ENCODE measurements at regions not wholly inside any gene's neighbourhood (a gene's known extent, or its start where the extent isn't known, plus 50 kb on each side); places are given as distances from the start of the nearest gene placed in this dataset.

GRCh38 chr9:28821240-28821639 lies 1248.0 kb upstream of the C9orf72 start:
- peaks cover 2% of the 10 kb centered on the region for H3K9me3 Mint-ChIP-seq (ENCODE audit: low read depth)
- no peak overlapping the region for H3K27ac Mint-ChIP-seq

DNA sequence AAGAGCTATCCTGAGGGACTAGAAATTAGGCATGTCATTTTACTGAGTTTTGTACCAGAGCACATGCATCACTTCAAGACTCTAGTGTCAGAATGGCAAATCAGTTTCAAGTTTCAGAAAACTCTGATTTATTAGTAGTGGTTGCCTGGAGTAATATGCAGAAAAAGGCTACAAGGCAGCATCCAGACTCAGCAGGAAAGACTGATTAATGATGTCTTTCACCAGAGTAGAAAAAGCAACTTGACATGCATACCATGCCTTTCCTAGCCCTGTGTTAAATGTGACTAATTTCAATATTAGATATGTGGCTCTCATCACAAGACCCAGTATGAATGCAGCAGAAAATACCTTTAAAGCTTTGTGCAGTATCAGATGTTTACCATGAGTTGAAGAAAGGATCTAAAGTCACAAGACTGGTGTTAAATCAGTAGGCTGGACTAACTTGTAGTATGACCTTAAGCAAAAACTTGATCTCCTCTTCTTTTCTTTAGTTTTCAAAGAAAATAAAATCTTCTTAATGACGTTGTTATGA lies 1251.2 kb upstream of the C9orf72 start:
- no peak for ATAC-seq
- H3K9me3 Mint-ChIP-seq (ENCODE audit: low read depth), result no peaks in the 10 kb centered on the region
- no peak overlapping the region for H3K4me3 Mint-ChIP-seq
- no peaks in the 10 kb centered on the region for H3K27me3 Mint-ChIP-seq
- H3K4me1 Mint-ChIP-seq, result no peaks in the 10 kb centered on the region
- H3K27ac Mint-ChIP-seq, result no peak overlapping the region
- DNase-seq, result no peak
- CTCF ChIA-PET, result no interaction called here
- H3K36me3 Mint-ChIP-seq, result no peaks in the 10 kb centered on the region

More at GRCh38 chr9:28821240-28821639, 1248.0 kb upstream of the C9orf72 start:
- ATAC-seq (no peak), DNase-seq (no peak)
- H3K4me3 Mint-ChIP-seq, result no peak overlapping the region
- H3K36me3 Mint-ChIP-seq, result no peaks in the 10 kb centered on the region
- CTCF ChIA-PET, result no interaction called here
- H3K27me3 Mint-ChIP-seq, result no peaks in the 10 kb centered on the region
- no peaks in the 10 kb centered on the region for H3K4me1 Mint-ChIP-seq

DNA sequence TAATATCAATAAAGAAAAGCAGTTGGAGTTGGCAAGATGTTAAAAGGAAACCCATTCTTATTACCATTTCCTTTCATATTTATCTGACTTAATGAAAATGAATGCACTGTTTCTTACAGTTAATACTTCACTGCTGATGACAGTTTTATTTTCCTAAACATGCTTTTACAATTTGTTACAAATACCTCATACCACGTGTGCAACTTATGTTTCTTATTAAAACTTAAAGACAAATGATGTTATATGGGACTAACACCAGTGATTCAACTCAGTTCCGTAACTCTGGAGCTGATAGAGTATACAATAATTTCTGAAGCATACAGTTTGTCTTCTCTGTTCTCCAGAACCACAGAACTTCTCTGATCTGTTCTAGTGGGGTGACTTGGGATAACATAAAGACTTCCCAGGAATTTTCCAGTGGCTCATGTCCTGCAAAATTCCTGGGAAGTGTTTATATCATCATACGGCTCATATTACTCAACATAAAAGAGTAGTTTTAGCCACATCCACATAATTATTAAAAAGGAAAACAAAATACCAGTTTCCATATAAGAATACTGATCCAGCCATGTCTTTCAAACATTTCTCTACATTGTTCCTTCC lies 1259.0 kb upstream of the C9orf72 start:
- H3K27ac Mint-ChIP-seq, result no peak overlapping the region
- H3K4me3 Mint-ChIP-seq, result no peak overlapping the region

GRCh38 chr9:28834156-28834555 lies 1260.9 kb upstream of the C9orf72 start:
- no peak overlapping the region for H3K27ac Mint-ChIP-seq
- no peaks in the 10 kb centered on the region for H3K4me1 Mint-ChIP-seq
- H3K4me3 Mint-ChIP-seq, result no peak overlapping the region
- no peak for DNase-seq
- peaks cover 6% of the 10 kb centered on the region for H3K9me3 Mint-ChIP-seq (ENCODE audit: low read depth)
- no peaks in the 10 kb centered on the region for H3K36me3 Mint-ChIP-seq
- CTCF ChIA-PET, result no interaction called here
- no peak for ATAC-seq
- H3K27me3 Mint-ChIP-seq, result no peaks in the 10 kb centered on the region

More for the DNA sequence above, 1259.0 kb upstream of the C9orf72 start:
- H3K9me3 Mint-ChIP-seq (ENCODE audit: low read depth), result peaks cover 4% of the 10 kb centered on the region
- no peaks in the 10 kb centered on the region for H3K36me3 Mint-ChIP-seq
- no peak for ATAC-seq
- no peaks in the 10 kb centered on the region for H3K27me3 Mint-ChIP-seq
- CTCF ChIA-PET, result no interaction called here
- DNase-seq, result no peak
- H3K4me1 Mint-ChIP-seq, result no peaks in the 10 kb centered on the region

GRCh38 chr9:28839778-28840430 lies 1266.6 kb upstream of the C9orf72 start:
- H3K27ac Mint-ChIP-seq, result no peak overlapping the region
- no peaks in the 10 kb centered on the region for H3K36me3 Mint-ChIP-seq
- H3K4me3 Mint-ChIP-seq, result no peak overlapping the region
- no peaks in the 10 kb centered on the region for H3K27me3 Mint-ChIP-seq
- no peaks in the 10 kb centered on the region for H3K4me1 Mint-ChIP-seq
- H3K9me3 Mint-ChIP-seq (ENCODE audit: low read depth), result peaks cover 10% of the 10 kb centered on the region
- ATAC-seq (no peak), DNase-seq (no peak)
- CTCF ChIA-PET, result no interaction called here

DNA sequence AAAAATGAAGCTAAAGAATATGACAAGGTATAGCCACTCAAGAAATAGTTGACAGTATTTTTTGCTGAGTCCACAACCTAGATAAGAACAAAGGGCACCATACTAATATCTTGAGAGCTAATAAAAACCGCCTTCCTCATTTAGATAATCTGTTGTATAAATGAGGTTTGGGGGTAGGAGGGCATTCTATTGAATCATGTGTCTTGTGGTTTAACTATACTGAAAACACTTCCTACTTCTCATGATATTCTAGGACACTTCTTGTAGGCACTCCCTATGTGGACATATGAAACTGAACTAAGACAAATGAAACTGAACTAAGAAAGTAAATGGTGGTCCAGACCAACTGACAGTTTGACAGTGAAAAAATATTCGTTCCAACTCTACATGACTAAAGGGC lies 1268.5 kb upstream of the C9orf72 start:
- Mint-ChIP-seq H3K27ac (no peak overlapping the region), H3K36me3 (no peaks in the 10 kb centered on the region), H3K4me3 (no peak overlapping the region), H3K27me3 (no peaks in the 10 kb centered on the region), H3K4me1 (no peaks in the 10 kb centered on the region), H3K9me3 (ENCODE audit: low read depth) (peaks cover 10% of the 10 kb centered on the region)
- CTCF ChIA-PET, result no interaction called here
- no peak for DNase-seq
- ATAC-seq, result no peak

- Mint-ChIP-seq H3K27me3 (no peaks in the 10 kb centered on the region), H3K9me3 (ENCODE audit: low read depth) (peaks cover 4% of the 10 kb centered on the region), H3K36me3 (no peaks in the 10 kb centered on the region), H3K27ac (no peak overlapping the region), H3K4me3 (no peak overlapping the region), H3K4me1 (no peaks in the 10 kb centered on the region)
- ATAC-seq (no peak), DNase-seq (no peak)
- CTCF ChIA-PET, result no interaction called here
Observed at GRCh38 chr9:28847331-28847730, 1274.0 kb upstream of the C9orf72 start.

DNA sequence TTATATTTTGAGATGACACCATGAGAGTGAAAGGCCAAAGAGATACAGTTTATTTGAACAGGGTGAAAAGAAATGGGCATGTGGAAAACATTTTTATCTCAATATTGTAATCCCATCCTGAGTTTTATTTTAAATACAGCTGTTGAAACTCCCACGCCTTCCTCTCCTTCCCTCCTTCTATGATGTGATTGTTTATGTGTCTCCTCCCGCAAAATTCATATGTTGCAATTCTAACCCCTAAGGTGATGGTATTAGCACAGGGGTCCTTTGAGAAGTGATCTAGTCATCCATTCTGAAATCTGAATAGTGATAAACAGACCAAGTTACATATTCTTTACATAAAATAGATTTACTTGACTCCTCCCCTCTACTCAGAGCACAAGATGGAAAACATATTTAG lies 1275.4 kb upstream of the C9orf72 start:
- CTCF ChIA-PET, result no interaction called here

GRCh38 chr9:28853477-28853876 lies 1280.2 kb upstream of the C9orf72 start:
- no peak overlapping the region for H3K27ac Mint-ChIP-seq
- DNase-seq (no peak), ATAC-seq (no peak)
- no peaks in the 10 kb centered on the region for H3K4me1 Mint-ChIP-seq
- no peaks in the 10 kb centered on the region for H3K36me3 Mint-ChIP-seq
- no peaks in the 10 kb centered on the region for H3K9me3 Mint-ChIP-seq (ENCODE audit: low read depth)
- H3K27me3 Mint-ChIP-seq, result no peaks in the 10 kb centered on the region
- H3K4me3 Mint-ChIP-seq, result no peak overlapping the region
- CTCF ChIA-PET, result no interaction called here

More for the DNA sequence above, 1275.4 kb upstream of the C9orf72 start:
- Mint-ChIP-seq H3K9me3 (ENCODE audit: low read depth) (no peaks in the 10 kb centered on the region), H3K27ac (no peak overlapping the region), H3K36me3 (no peaks in the 10 kb centered on the region), H3K4me1 (no peaks in the 10 kb centered on the region), H3K4me3 (no peak overlapping the region), H3K27me3 (no peaks in the 10 kb centered on the region)
- DNase-seq, result no peak
- no peak for ATAC-seq

- no peaks in the 10 kb centered on the region for H3K27me3 Mint-ChIP-seq
Observed at GRCh38 chr9:28866951-28867350, 1293.7 kb upstream of the C9orf72 start.

GRCh38 chr9:28868228-28868990 lies 1295.1 kb upstream of the C9orf72 start:
- no peaks in the 10 kb centered on the region for H3K36me3 Mint-ChIP-seq
- H3K4me3 Mint-ChIP-seq, result no peak overlapping the region
- DNase-seq, result no peak
- no peak overlapping the region for H3K27ac Mint-ChIP-seq
- no peak for ATAC-seq
- H3K27me3 Mint-ChIP-seq, result no peaks in the 10 kb centered on the region
- peaks cover 2% of the 10 kb centered on the region for H3K9me3 Mint-ChIP-seq (ENCODE audit: low read depth)
- CTCF ChIA-PET, result interaction anchor here (0.9 kb wide), 1 partner anchor 16 kb away, joined by 3 read pairs; no protein-coding TSS in a partner anchor
- H3K4me1 Mint-ChIP-seq, result no peaks in the 10 kb centered on the region

More at GRCh38 chr9:28866951-28867350, 1293.7 kb upstream of the C9orf72 start:
- Mint-ChIP-seq H3K27ac (no peak overlapping the region), H3K4me1 (no peaks in the 10 kb centered on the region), H3K9me3 (ENCODE audit: low read depth) (peaks cover 2% of the 10 kb centered on the region), H3K4me3 (no peak overlapping the region), H3K36me3 (no peaks in the 10 kb centered on the region)
- DNase-seq (no peak), ATAC-seq (no peak)
- CTCF ChIA-PET, result no interaction called here

GRCh38 chr9:28882529-28882928 lies 1309.2 kb upstream of the C9orf72 start:
- no peak overlapping the region for H3K4me3 Mint-ChIP-seq
- ATAC-seq (no peak), DNase-seq (no peak)
- no peaks in the 10 kb centered on the region for H3K9me3 Mint-ChIP-seq (ENCODE audit: low read depth)
- H3K36me3 Mint-ChIP-seq, result no peaks in the 10 kb centered on the region
- no peak overlapping the region for H3K27ac Mint-ChIP-seq
- no peaks in the 10 kb centered on the region for H3K4me1 Mint-ChIP-seq
- CTCF ChIA-PET, result no interaction called here
- H3K27me3 Mint-ChIP-seq, result no peaks in the 10 kb centered on the region

DNA sequence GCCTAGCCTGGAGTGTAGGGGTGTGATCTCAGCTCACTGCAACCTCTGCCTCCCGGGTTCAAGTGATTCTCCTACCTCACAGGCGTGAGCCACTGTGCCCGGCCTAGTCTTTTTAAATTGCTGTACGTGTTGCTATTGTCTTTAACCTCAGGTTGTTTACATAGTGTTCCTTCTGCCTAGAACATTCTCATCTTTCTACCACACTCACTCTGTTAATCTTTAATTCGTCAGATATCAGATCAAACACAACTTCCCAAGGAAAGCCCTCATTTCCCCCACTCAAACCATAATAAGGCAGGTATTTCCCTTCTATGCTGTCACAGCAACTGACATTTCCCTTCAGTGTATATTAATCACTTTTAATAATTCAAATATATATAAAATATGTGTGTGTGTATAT lies 1310.0 kb upstream of the C9orf72 start:
- no peaks in the 10 kb centered on the region for H3K4me1 Mint-ChIP-seq
- H3K27ac Mint-ChIP-seq, result no peak overlapping the region
- H3K4me3 Mint-ChIP-seq, result no peak overlapping the region

More for the DNA sequence above, 1310.0 kb upstream of the C9orf72 start:
- Mint-ChIP-seq H3K27me3 (no peaks in the 10 kb centered on the region), H3K36me3 (no peaks in the 10 kb centered on the region), H3K9me3 (ENCODE audit: low read depth) (no peaks in the 10 kb centered on the region)
- CTCF ChIA-PET, result no interaction called here
- ATAC-seq, result no peak
- DNase-seq, result no peak

All from activated CD8-positive, alpha-beta memory T cell treated with anti-CD3 and anti-CD28 coated beads, Interleukin-2, amount 10 ng/mL, durations not matched to agents 7 days and 5 days (primary cell).